ENCODE measurements at regions not wholly inside any gene's neighbourhood (a gene's known extent, or its start where the extent isn't known, plus 50 kb on each side); places are given as distances from the start of the nearest gene placed in this dataset.

DNA sequence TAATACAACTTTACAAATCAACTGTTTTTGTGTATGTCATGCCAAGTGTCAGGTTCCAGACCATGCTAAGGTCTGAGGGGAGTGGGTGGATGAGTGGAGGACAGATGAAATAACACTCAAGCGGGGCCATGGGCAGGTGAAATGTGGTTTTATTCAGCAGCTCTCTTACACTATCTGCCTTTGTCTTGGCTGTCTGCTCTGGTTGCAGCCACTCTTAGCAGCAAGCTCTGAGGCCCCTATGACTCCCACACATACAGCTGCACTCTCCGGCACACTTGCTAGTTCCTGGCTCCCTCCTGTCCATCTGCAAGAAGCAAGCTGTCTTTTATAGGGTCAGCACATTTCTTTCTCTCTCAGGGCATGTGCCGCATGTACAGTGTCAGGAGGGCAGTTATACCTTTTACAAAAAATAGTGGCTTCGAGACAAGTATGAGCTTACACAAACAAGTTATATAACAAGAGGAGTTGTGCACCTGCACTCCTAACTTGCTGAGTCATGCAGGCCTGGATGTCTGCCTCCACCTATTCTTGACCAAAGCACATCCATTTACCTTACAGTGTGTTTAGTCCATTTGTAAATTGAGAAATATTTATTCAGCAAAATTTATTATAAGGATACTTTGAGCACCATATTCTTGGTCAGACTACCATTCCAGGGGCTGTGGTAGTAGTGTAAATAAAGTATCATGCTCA is 683.7 kb upstream of the CBLB start:
- Histone ChIP-seq H3K4me3 (ENCODE audit: low read depth in 1 of 2, low read length in 2 of 2) (no peak overlapping the region), H3K9me3 (ENCODE audit: control insufficient read depth in 2 of 2, insufficient read depth in 1 of 2, low read depth in 1 of 2, low read length in 1 of 2) (peaks cover 0 to 2% of the 10 kb centered on the region in 2 donors), H3K4me1 (ENCODE audit: control insufficient read depth in 2 of 2, insufficient read depth in 2 of 2, low read length in 1 of 2) (no peaks in the 10 kb centered on the region), H3K27ac (ENCODE audit: low read depth in 2 of 2, low read length in 1 of 2) (no peak overlapping the region), H3K36me3 (ENCODE audit: control insufficient read depth in 2 of 2, insufficient read depth in 2 of 2, low read length in 1 of 2) (no peaks in the 10 kb centered on the region), H3K27me3 (ENCODE audit: control insufficient read depth in 1 of 2, insufficient read depth in 2 of 2, low read length in 2 of 2) (no peaks in the 10 kb centered on the region)
- WGBS, 2 donors = 85 to 91% methylated on average over 4 of the region's 4 CpGs

DNA sequence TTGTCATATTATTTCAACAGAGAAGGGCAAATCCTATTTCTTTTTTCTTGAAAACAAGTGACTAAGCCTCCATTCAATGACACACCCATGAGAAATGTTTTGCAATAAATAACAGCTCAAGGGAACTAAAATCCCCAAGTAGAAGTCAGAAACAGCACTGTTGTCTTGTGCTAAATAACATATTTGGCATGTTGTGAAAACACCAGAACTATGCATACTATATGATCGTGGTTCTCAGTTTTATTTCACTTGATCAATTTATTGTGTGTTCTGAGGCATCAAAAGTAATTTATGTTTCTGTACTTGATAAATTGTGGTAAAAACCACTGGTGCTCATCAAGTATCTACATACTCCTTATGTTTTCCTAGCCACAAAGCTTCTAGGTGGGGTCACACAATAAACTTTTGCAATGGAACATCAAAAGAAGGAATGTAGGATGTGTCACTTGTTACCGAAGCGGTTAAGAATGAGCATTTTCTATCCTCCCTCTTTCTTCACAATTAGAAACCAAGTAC is 691.7 kb upstream of the CBLB start:
- H3K9me3 ChIP-seq (ENCODE audit: control insufficient read depth in 2 of 2, insufficient read depth in 1 of 2, low read depth in 1 of 2, low read length in 1 of 2) = no peaks in the 10 kb centered on the region
- no peaks in the 10 kb centered on the region for H3K4me1 ChIP-seq (ENCODE audit: control insufficient read depth in 2 of 2, insufficient read depth in 2 of 2, low read length in 1 of 2)
- WGBS, 2 donors = 57 to 66% methylated on average over 3 of the region's 3 CpGs
- no peak overlapping the region for H3K27ac ChIP-seq (ENCODE audit: low read depth in 2 of 2, low read length in 1 of 2)
- H3K27me3 ChIP-seq (ENCODE audit: control insufficient read depth in 1 of 2, insufficient read depth in 2 of 2, low read length in 2 of 2) = no peaks in the 10 kb centered on the region
- no peak overlapping the region for H3K4me3 ChIP-seq (ENCODE audit: low read depth in 1 of 2, low read length in 2 of 2)
- H3K36me3 ChIP-seq (ENCODE audit: control insufficient read depth in 2 of 2, insufficient read depth in 2 of 2, low read length in 1 of 2) = no peaks in the 10 kb centered on the region

DNA sequence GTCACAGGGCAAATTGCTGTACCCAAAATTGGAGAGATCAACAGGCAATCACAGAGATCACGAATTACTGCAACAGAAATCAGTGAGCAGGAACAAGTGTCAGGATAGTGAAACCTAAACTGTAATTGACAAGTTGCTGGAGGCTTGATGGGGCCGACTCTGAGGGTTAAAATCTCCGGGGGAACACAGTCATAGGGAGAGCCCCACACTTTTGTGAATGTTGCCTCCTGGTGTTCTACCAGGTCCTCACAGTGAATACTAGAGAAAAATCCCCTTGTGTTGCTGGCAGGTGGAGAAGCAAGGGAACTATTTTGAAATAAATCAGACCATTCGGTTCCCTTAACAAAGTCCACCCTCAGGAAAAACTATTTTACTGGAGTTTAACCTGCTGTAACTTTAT is 697.5 kb upstream of the CBLB start:
- no peak overlapping the region for H3K27ac ChIP-seq (ENCODE audit: low read depth in 2 of 2, low read length in 1 of 2)
- H3K9me3 ChIP-seq (ENCODE audit: control insufficient read depth in 2 of 2, insufficient read depth in 1 of 2, low read depth in 1 of 2, low read length in 1 of 2) = no peaks in the 10 kb centered on the region
- 47 to 56% methylated on average over 4 of the region's 4 CpGs for WGBS, 2 donors
- no peaks in the 10 kb centered on the region for H3K36me3 ChIP-seq (ENCODE audit: control insufficient read depth in 2 of 2, insufficient read depth in 2 of 2, low read length in 1 of 2)
- no peak overlapping the region for H3K4me3 ChIP-seq (ENCODE audit: low read depth in 1 of 2, low read length in 2 of 2)
- H3K27me3 ChIP-seq (ENCODE audit: control insufficient read depth in 1 of 2, insufficient read depth in 2 of 2, low read length in 2 of 2) = no peaks in the 10 kb centered on the region
- H3K4me1 ChIP-seq (ENCODE audit: control insufficient read depth in 2 of 2, insufficient read depth in 2 of 2, low read length in 1 of 2) = no peaks in the 10 kb centered on the region

DNA sequence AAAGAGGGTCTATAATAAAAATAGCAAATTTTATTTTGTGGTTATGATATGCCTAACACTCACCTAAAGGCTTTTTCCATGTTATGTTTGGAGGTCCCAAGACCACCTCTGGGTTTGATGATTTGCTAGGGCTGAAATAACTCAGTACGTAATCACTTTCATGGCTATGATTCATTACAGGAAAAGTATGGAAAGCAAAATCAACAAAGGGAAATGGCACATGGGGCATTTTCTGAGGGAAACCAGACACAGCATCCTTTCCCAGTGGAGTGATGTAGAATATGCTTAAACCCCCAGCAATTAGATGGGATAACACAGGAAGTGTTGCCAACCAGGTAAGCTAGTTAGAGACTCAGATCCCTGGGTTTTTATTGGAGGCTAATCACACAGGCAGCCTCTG is 701.6 kb upstream of the CBLB start:
- 84 to 89% methylated on average over 1 of the region's 1 CpG for WGBS, 2 donors
- Histone ChIP-seq H3K36me3 (ENCODE audit: control insufficient read depth in 2 of 2, insufficient read depth in 2 of 2, low read length in 1 of 2) (no peaks in the 10 kb centered on the region), H3K27ac (ENCODE audit: low read depth in 2 of 2, low read length in 1 of 2) (no peak overlapping the region), H3K27me3 (ENCODE audit: control insufficient read depth in 1 of 2, insufficient read depth in 2 of 2, low read length in 2 of 2) (no peaks in the 10 kb centered on the region), H3K4me3 (ENCODE audit: low read depth in 1 of 2, low read length in 2 of 2) (no peak overlapping the region), H3K9me3 (ENCODE audit: control insufficient read depth in 2 of 2, insufficient read depth in 1 of 2, low read depth in 1 of 2, low read length in 1 of 2) (no peaks in the 10 kb centered on the region), H3K4me1 (ENCODE audit: control insufficient read depth in 2 of 2, insufficient read depth in 2 of 2, low read length in 1 of 2) (no peaks in the 10 kb centered on the region)

DNA sequence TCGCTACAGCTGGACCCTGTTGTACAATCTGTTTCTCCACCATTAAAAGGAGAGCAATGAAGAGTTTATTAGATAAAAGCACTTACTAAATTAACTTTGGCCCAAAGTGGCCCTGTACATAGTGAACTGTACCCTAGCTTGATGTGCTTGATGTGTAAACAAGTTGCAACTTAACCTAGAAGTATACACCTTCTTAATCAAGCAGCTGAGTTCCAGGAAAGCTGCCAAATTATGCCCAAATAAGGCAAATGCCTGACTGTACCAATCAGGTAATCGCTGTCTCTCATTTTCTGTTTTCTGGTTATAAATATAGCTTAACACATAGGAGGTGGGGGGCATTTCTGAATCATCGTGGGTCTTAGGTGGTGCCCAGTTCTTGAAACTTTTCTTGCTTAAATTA is 704.8 kb upstream of the CBLB start:
- Histone ChIP-seq H3K36me3 (ENCODE audit: control insufficient read depth in 2 of 2, insufficient read depth in 2 of 2, low read length in 1 of 2) (no peaks in the 10 kb centered on the region), H3K27ac (ENCODE audit: low read depth in 2 of 2, low read length in 1 of 2) (no peak overlapping the region), H3K4me1 (ENCODE audit: control insufficient read depth in 2 of 2, insufficient read depth in 2 of 2, low read length in 1 of 2) (no peaks in the 10 kb centered on the region), H3K9me3 (ENCODE audit: control insufficient read depth in 2 of 2, insufficient read depth in 1 of 2, low read depth in 1 of 2, low read length in 1 of 2) (no peaks in the 10 kb centered on the region), H3K27me3 (ENCODE audit: control insufficient read depth in 1 of 2, insufficient read depth in 2 of 2, low read length in 2 of 2) (no peaks in the 10 kb centered on the region), H3K4me3 (ENCODE audit: low read depth in 1 of 2, low read length in 2 of 2) (no peak overlapping the region)
- 80 to 85% methylated on average over 3 of the region's 3 CpGs for WGBS, 2 donors

DNA sequence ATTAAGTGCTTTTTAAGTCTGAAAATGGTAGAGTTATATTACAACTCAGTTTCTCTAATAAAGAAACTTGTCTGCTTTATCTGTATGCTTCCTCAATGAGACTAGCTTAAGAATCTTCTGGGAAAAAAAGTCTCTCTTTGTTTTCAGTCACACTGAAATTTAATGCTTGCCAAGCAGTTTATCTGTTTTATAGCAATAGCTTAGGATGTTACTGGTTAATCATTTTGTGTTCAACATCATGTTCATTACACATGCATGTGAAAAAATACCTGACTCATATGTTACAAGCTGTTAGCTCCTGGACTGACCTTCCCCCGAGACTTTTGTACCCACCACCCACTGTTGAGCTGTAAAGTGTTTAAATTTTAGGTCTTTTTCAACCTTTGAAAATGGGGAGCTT is 706.2 kb upstream of the CBLB start:
- no peak overlapping the region for H3K4me3 ChIP-seq (ENCODE audit: low read depth in 1 of 2, low read length in 2 of 2)
- no peaks in the 10 kb centered on the region for H3K9me3 ChIP-seq (ENCODE audit: control insufficient read depth in 2 of 2, insufficient read depth in 1 of 2, low read depth in 1 of 2, low read length in 1 of 2)
- H3K27me3 ChIP-seq (ENCODE audit: control insufficient read depth in 1 of 2, insufficient read depth in 2 of 2, low read length in 2 of 2) = no peaks in the 10 kb centered on the region
- H3K4me1 ChIP-seq (ENCODE audit: control insufficient read depth in 2 of 2, insufficient read depth in 2 of 2, low read length in 1 of 2) = no peaks in the 10 kb centered on the region
- H3K36me3 ChIP-seq (ENCODE audit: control insufficient read depth in 2 of 2, insufficient read depth in 2 of 2, low read length in 1 of 2) = no peaks in the 10 kb centered on the region
- 86 to 88% methylated on average over 1 of the region's 1 CpG for WGBS, 2 donors
- no peak overlapping the region for H3K27ac ChIP-seq (ENCODE audit: low read depth in 2 of 2, low read length in 1 of 2)

DNA sequence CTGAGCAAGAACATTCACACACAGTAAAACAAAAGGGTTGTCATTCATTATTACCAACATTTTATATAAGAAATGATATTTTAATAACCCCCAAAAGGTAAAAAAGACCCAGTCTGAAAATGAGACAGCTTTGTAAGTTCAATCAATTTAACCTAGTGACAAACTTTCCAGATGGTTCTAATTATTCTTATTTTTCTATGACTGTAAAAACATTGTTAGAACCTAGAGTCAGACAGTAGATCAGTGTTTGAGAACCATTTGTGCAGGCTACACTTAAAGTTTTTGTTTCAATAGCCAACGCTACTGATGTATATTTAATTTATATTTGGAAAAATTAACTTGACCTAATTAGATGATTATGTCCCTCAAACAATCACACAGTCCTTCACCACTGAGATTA is 708.4 kb upstream of the CBLB start:
- Histone ChIP-seq H3K27me3 (ENCODE audit: control insufficient read depth in 1 of 2, insufficient read depth in 2 of 2, low read length in 2 of 2) (no peaks in the 10 kb centered on the region), H3K27ac (ENCODE audit: low read depth in 2 of 2, low read length in 1 of 2) (no peak overlapping the region), H3K36me3 (ENCODE audit: control insufficient read depth in 2 of 2, insufficient read depth in 2 of 2, low read length in 1 of 2) (no peaks in the 10 kb centered on the region), H3K4me1 (ENCODE audit: control insufficient read depth in 2 of 2, insufficient read depth in 2 of 2, low read length in 1 of 2) (no peaks in the 10 kb centered on the region), H3K4me3 (ENCODE audit: low read depth in 1 of 2, low read length in 2 of 2) (no peak overlapping the region), H3K9me3 (ENCODE audit: control insufficient read depth in 2 of 2, insufficient read depth in 1 of 2, low read depth in 1 of 2, low read length in 1 of 2) (no peaks in the 10 kb centered on the region)
- 92 to 93% methylated on average over 1 of the region's 1 CpG for WGBS, 2 donors

DNA sequence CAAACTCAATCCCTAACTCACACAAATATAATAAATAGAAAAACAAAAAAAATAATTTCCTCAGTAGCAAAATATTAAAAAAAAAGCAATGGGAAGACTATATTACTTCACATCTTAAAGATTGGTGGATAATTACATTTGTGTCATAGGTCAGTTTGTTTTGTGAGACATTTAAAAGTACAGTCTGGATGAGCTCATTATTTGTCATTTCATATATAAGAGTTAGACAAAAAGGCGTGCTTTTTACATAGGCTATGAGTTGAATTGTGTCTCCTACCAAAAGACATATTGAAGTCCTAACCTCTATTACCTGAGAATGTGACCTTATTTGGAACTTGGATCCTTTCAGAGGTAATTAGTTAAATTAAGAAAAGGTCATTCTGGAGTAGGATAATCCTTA is 710.1 kb upstream of the CBLB start:
- Histone ChIP-seq H3K27me3 (ENCODE audit: control insufficient read depth in 1 of 2, insufficient read depth in 2 of 2, low read length in 2 of 2) (no peaks in the 10 kb centered on the region), H3K9me3 (ENCODE audit: control insufficient read depth in 2 of 2, insufficient read depth in 1 of 2, low read depth in 1 of 2, low read length in 1 of 2) (no peaks in the 10 kb centered on the region), H3K4me1 (ENCODE audit: control insufficient read depth in 2 of 2, insufficient read depth in 2 of 2, low read length in 1 of 2) (no peaks in the 10 kb centered on the region), H3K4me3 (ENCODE audit: low read depth in 1 of 2, low read length in 2 of 2) (no peak overlapping the region), H3K27ac (ENCODE audit: low read depth in 2 of 2, low read length in 1 of 2) (no peak overlapping the region), H3K36me3 (ENCODE audit: control insufficient read depth in 2 of 2, insufficient read depth in 2 of 2, low read length in 1 of 2) (no peaks in the 10 kb centered on the region)
- 70 to 89% methylated on average over 1 of the region's 1 CpG for WGBS, 2 donors

DNA sequence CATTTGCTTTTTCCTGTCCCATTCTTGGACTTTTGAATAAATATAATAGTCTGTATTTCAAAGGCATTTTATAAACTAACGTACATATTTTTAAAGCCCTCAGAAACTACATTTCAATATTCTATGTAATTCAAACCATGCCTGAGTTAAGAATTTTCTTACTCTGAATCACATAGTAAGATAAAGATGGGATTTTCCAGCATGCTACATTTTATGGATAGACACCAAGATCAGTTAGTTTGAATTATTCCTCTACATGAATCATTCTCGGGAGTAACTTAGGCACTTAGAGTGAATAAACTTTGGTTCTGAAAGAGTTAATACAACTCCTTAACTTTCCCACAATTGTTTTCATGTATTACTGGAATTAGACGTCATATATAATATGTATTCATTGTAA is 713.3 kb upstream of the CBLB start:
- H3K9me3 ChIP-seq (ENCODE audit: control insufficient read depth in 2 of 2, insufficient read depth in 1 of 2, low read depth in 1 of 2, low read length in 1 of 2) = no peaks in the 10 kb centered on the region
- no peaks in the 10 kb centered on the region for H3K27me3 ChIP-seq (ENCODE audit: control insufficient read depth in 1 of 2, insufficient read depth in 2 of 2, low read length in 2 of 2)
- 56 to 59% methylated on average over 3 of the region's 3 CpGs for WGBS, 2 donors
- no peak overlapping the region for H3K4me3 ChIP-seq (ENCODE audit: low read depth in 1 of 2, low read length in 2 of 2)
- H3K36me3 ChIP-seq (ENCODE audit: control insufficient read depth in 2 of 2, insufficient read depth in 2 of 2, low read length in 1 of 2) = no peaks in the 10 kb centered on the region
- no peaks in the 10 kb centered on the region for H3K4me1 ChIP-seq (ENCODE audit: control insufficient read depth in 2 of 2, insufficient read depth in 2 of 2, low read length in 1 of 2)
- H3K27ac ChIP-seq (ENCODE audit: low read depth in 2 of 2, low read length in 1 of 2) = no peak overlapping the region

DNA sequence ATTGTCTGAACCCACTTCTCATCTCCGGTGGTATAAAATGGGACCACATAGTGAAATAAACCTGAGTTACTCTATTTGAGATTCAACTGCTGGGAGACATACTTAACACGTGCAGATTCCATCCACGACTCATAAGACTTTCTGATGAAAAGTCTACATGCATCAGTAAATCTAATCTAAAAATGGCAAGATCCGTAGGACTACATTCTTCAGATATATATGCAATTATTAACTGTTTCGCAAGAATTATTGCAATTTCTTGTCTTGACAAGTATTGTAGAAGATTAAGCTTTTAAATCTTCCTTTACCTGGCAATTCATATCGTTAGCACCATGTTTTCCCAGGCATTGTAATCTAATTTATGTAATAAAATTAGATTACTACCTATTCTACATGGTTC is 718.7 kb upstream of the CBLB start:
- Histone ChIP-seq H3K4me3 (ENCODE audit: low read depth in 1 of 2, low read length in 2 of 2) (no peak overlapping the region), H3K4me1 (ENCODE audit: control insufficient read depth in 2 of 2, insufficient read depth in 2 of 2, low read length in 1 of 2) (no peaks in the 10 kb centered on the region), H3K27ac (ENCODE audit: low read depth in 2 of 2, low read length in 1 of 2) (no peak overlapping the region), H3K27me3 (ENCODE audit: control insufficient read depth in 1 of 2, insufficient read depth in 2 of 2, low read length in 2 of 2) (no peaks in the 10 kb centered on the region), H3K36me3 (ENCODE audit: control insufficient read depth in 2 of 2, insufficient read depth in 2 of 2, low read length in 1 of 2) (no peaks in the 10 kb centered on the region), H3K9me3 (ENCODE audit: control insufficient read depth in 2 of 2, insufficient read depth in 1 of 2, low read depth in 1 of 2, low read length in 1 of 2) (no peaks in the 10 kb centered on the region)
- 59 to 68% methylated on average over 6 of the region's 6 CpGs for WGBS, 2 donors
